Neural progenitor cell (in vitro differentiated cells): ENCODE measurements at regions not wholly inside any gene's neighbourhood (a gene's known extent, or its start where the extent isn't known, plus 50 kb on each side); places are given as distances from the start of the nearest gene placed in this dataset.

Experiments
- DNase-seq: peaks from one replicate; pipeline ENCODE4 v3.0.0-alpha.2; 2016; ENCODE audit warnings: low spot score
- H2AFZ ChIP-seq: fragments of 200-600 bp; sonication (generic); replicated peaks from 2 replicates; pipeline ENCODE4 v1.6.1; 2016; ENCODE audit warnings: antibody characterized with exemption
- H3F3A ChIP-seq: fragments of 200-600 bp; sonication (generic); 2 replicates; pipeline ENCODE4 v1.6.1; 2016; ENCODE audit warnings: antibody characterized with exemption, low read depth
- H3K27ac ChIP-seq: fragments of 200-600 bp; sonication (generic); 2 replicates; pipeline ENCODE4 v1.5.1; 2016; ENCODE audit warnings: mild to moderate bottlenecking
- H3K27me3 ChIP-seq: fragments of 200-600 bp; sonication (generic); 2 replicates; pipeline ENCODE4 v1.6.1; 2016; ENCODE audit warnings: mild to moderate bottlenecking, moderate library complexity
- H3K36me3 ChIP-seq: fragments of 200-600 bp; sonication (generic); 2 replicates; pipeline ENCODE4 v1.5.1; 2016
- H3K4me1 ChIP-seq: fragments of 200-600 bp; sonication (generic); 2 replicates; pipeline ENCODE4 v1.6.1; 2016; ENCODE audit warnings: mixed run types
- H3K4me2 ChIP-seq: fragments of 200-600 bp; sonication (generic); 2 replicates; pipeline ENCODE4 v1.6.1; 2016
- H3K4me3 ChIP-seq: fragments of 200-600 bp; sonication (generic); 2 replicates; pipeline ENCODE4 v1.5.1; 2016
- H3K79me2 ChIP-seq: fragments of 200-600 bp; sonication (generic); 2 replicates; pipeline ENCODE4 v1.6.1; 2016; ENCODE audit warnings: low read depth
- H3K9ac ChIP-seq: fragments of 200-600 bp; sonication (generic); 2 replicates; pipeline ENCODE4 v1.6.1; 2016
- H3K9me3 ChIP-seq: fragments of 200-600 bp; sonication (generic); 2 replicates; pipeline ENCODE4 v1.5.1; 2016; ENCODE audit warnings: low read depth
- H4K20me1 ChIP-seq: fragments of 200-600 bp; sonication (generic); 2 replicates; pipeline ENCODE4 v1.6.1; 2016; ENCODE audit warnings: low read depth
- H3K27ac Mint-ChIP-seq: 3 replicates; pipeline ENCODE4 v1.8.0; 2021; ENCODE audit warnings: mixed read lengths
- H3K27me3 Mint-ChIP-seq: 2 replicates; pipeline ENCODE4 v1.8.0; 2022; ENCODE audit warnings: low read depth, mild to moderate bottlenecking, inconsistent platforms, moderate library complexity, mixed read lengths; ENCODE audit not compliant: insufficient read depth
- H3K36me3 Mint-ChIP-seq: 3 replicates; pipeline ENCODE4 v1.8.0; 2021; ENCODE audit warnings: mixed read lengths
- H3K4me1 Mint-ChIP-seq: 3 replicates; pipeline ENCODE4 v1.8.0; 2021; ENCODE audit warnings: mixed read lengths
- H3K4me3 Mint-ChIP-seq: 3 replicates; pipeline ENCODE4 v1.8.0; 2021; ENCODE audit warnings: mild to moderate bottlenecking, moderate library complexity, mixed read lengths
- H3K9me3 Mint-ChIP-seq: 3 replicates; pipeline ENCODE4 v1.8.0; 2020; ENCODE audit warnings: mixed read lengths
- EZH2 ChIP-seq: fragments of 200-600 bp; sonication (generic); IDR thresholded peaks from 2 replicates; pipeline ENCODE4 v1.6.1; 2017; ENCODE audit warnings: antibody characterized with exemption, mild to moderate bottlenecking, moderate library complexity
- EZH2phosphoT487 ChIP-seq: fragments of 200-600 bp; sonication (generic); IDR thresholded peaks from 2 replicates; pipeline ENCODE4 v1.6.1; 2017; ENCODE audit warnings: antibody characterized with exemption
- TF ChIP-seq, protein P1 (sequence below): fragments of 200-600 bp; sonication (generic); IDR thresholded peaks from 2 replicates; pipeline ENCODE4 v1.5.1; 2017; ENCODE audit warnings: antibody characterized with exemption, mild to moderate bottlenecking

- no peak overlapping the region for H2AFZ ChIP-seq
- H3K9ac ChIP-seq = no peak overlapping the region
- peaks cover 6% of the 10 kb centered on the region for H3K9me3 ChIP-seq
- no peaks in the 10 kb centered on the region for H4K20me1 ChIP-seq
- Mint-ChIP-seq H3K9me3 (peaks cover 29% of the 10 kb centered on the region), H3K27me3 (no peaks in the 10 kb centered on the region), H3K4me1 (peaks cover 22% of the 10 kb centered on the region), H3K4me3 (no peak overlapping the region), H3K36me3 (peaks cover 47% of the 10 kb centered on the region), H3K27ac (peak overlapping the region; percentile 22)
- no peak for DNase-seq
- peaks cover 62% of the 10 kb centered on the region for H3K79me2 ChIP-seq
- no peak overlapping the region for H3K4me3 ChIP-seq
- peaks cover 6% of the 10 kb centered on the region for H3K36me3 ChIP-seq
- H3K4me1 ChIP-seq = peaks cover 37% of the 10 kb centered on the region
- H3K27me3 ChIP-seq = no peaks in the 10 kb centered on the region
- no peak overlapping the region for H3K4me2 ChIP-seq
- peaks cover 27% of the 10 kb centered on the region for H3F3A ChIP-seq
- no peak for TF ChIP-seq EZH2phosphoT487
- TF ChIP-seq, protein P1, sequence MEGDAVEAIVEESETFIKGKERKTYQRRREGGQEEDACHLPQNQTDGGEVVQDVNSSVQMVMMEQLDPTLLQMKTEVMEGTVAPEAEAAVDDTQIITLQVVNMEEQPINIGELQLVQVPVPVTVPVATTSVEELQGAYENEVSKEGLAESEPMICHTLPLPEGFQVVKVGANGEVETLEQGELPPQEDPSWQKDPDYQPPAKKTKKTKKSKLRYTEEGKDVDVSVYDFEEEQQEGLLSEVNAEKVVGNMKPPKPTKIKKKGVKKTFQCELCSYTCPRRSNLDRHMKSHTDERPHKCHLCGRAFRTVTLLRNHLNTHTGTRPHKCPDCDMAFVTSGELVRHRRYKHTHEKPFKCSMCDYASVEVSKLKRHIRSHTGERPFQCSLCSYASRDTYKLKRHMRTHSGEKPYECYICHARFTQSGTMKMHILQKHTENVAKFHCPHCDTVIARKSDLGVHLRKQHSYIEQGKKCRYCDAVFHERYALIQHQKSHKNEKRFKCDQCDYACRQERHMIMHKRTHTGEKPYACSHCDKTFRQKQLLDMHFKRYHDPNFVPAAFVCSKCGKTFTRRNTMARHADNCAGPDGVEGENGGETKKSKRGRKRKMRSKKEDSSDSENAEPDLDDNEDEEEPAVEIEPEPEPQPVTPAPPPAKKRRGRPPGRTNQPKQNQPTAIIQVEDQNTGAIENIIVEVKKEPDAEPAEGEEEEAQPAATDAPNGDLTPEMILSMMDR = no peak
- no peak for TF ChIP-seq EZH2
- H3K27ac ChIP-seq = no peak overlapping the region
These were observed 260.6 kb upstream of the NEBL start for GRCh38 chr10:21157664-21158063.

GRCh38 chr10:21150166-21150565 is 253.1 kb upstream of the NEBL start:
- no peak overlapping the region for H3K27ac Mint-ChIP-seq
- no peaks in the 10 kb centered on the region for H4K20me1 ChIP-seq
- H3K9me3 Mint-ChIP-seq = peaks cover 19% of the 10 kb centered on the region
- H2AFZ ChIP-seq = no peak overlapping the region
- peaks cover 66% of the 10 kb centered on the region for H3K79me2 ChIP-seq
- no peaks in the 10 kb centered on the region for H3K9me3 ChIP-seq
- H3F3A ChIP-seq = peaks cover 20% of the 10 kb centered on the region
- H3K4me3 Mint-ChIP-seq = no peak overlapping the region
- no peak overlapping the region for H3K9ac ChIP-seq
- H3K4me1 ChIP-seq = peaks cover 24% of the 10 kb centered on the region
- H3K36me3 Mint-ChIP-seq = peaks cover 40% of the 10 kb centered on the region
- H3K4me3 ChIP-seq = no peak overlapping the region
- no peak overlapping the region for H3K4me2 ChIP-seq
- no peak for DNase-seq
- peaks cover 43% of the 10 kb centered on the region for H3K4me1 Mint-ChIP-seq
- H3K27me3 Mint-ChIP-seq = peaks cover 2% of the 10 kb centered on the region
- H3K27me3 ChIP-seq = no peaks in the 10 kb centered on the region
- no peaks in the 10 kb centered on the region for H3K36me3 ChIP-seq
- H3K27ac ChIP-seq = no peak overlapping the region
- TF ChIP-seq, protein P1 = no peak
- no peak for TF ChIP-seq EZH2
- TF ChIP-seq EZH2phosphoT487 = no peak

DNA sequence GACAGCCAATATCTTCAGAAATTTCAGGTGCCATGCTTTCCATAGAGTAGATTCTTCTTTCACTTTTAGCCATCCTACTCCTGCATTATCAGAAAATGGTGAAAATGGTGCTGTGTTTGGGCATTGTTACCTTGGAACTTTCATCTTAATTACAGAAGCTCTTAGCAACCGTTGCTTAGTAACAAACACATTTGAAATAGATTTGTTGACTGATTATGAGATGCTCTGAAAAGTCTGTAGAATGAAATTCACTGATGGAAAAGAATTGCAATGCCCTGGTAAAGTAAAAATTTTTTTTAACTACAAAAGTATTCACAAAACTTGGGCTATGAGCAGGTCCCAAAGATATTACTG is 249.3 kb upstream of the NEBL start:
- Histone ChIP-seq H3K27me3 (no peaks in the 10 kb centered on the region), H3K9me3 (no peaks in the 10 kb centered on the region), H3K79me2 (peaks cover 84% of the 10 kb centered on the region), H3K36me3 (no peaks in the 10 kb centered on the region), H3K4me1 (peaks cover 36% of the 10 kb centered on the region), H3K4me3 (no peak overlapping the region), H4K20me1 (no peaks in the 10 kb centered on the region), H3F3A (peaks cover 20% of the 10 kb centered on the region), H3K4me2 (peak overlapping the region; percentile 70), H3K9ac (no peak overlapping the region), H2AFZ (peak overlapping the region; percentile 61), H3K27ac (peak overlapping the region; percentile 60)
- Mint-ChIP-seq H3K27me3 (peaks cover 2% of the 10 kb centered on the region), H3K4me1 (peaks cover 51% of the 10 kb centered on the region), H3K9me3 (peaks cover 12% of the 10 kb centered on the region), H3K27ac (peak overlapping the region; percentile 94), H3K36me3 (peaks cover 24% of the 10 kb centered on the region), H3K4me3 (peak overlapping the region; percentile 73)
- no peak for DNase-seq
- TF ChIP-seq, protein P1 = no peak
- no peak for TF ChIP-seq EZH2
- no peak for TF ChIP-seq EZH2phosphoT487
